Heart left ventricle (tissue), 16 donors: ENCODE measurements at regions not wholly inside any gene's neighbourhood (a gene's known extent, or its start where the extent isn't known, plus 50 kb on each side); places are given as distances from the start of the nearest gene placed in this dataset.

ENCODE experiments used
- ATAC-seq, 4 donors: fragments of 200-7000 bp; cut with Tn5 transposase; one replicate each; pipeline ENCODE4 v1.9.1; 2020 to 2022; ENCODE audit warnings: moderate library complexity in 4 of 4, mild to moderate bottlenecking in 3 of 4, moderate number of reproducible peaks in 1 of 4
- DNase-seq, 5 donors: peaks; one replicate each; pipeline ENCODE4 v3.0.0-alpha.2; 2020
- H3K27ac ChIP-seq, 12 donors: fragments of 200-600 bp; sonication (generic) in 4 of 12; one replicate each; pipeline versions ENCODE4 v1.5.0 to v1.8.0; 2016 to 2022; ENCODE audit warnings: mild to moderate bottlenecking in 2 of 12
- H3K27me3 ChIP-seq, 9 donors: fragments of 200-600 bp; sonication (generic) in 2 of 9; one replicate each; pipeline versions ENCODE4 v1.5.1 to v1.8.0; 2016 to 2022; ENCODE audit warnings: mild to moderate bottlenecking in 3 of 9
- H3K36me3 ChIP-seq, 9 donors: fragments of 200-600 bp; sonication (generic) in 2 of 9; one replicate each; pipeline versions ENCODE4 v1.5.0 to v1.8.0; 2018 to 2022; ENCODE audit warnings: mild to moderate bottlenecking in 2 of 9
- H3K4me1 ChIP-seq, 12 donors: fragments of 200-600 bp; sonication (generic) in 4 of 12; one replicate each; pipeline versions ENCODE4 v1.5.0 to v1.8.0; 2016 to 2022; ENCODE audit warnings: mild to moderate bottlenecking in 3 of 12
- H3K4me3 ChIP-seq, 12 donors: fragments of 200-600 bp; sonication (generic) in 4 of 12; one replicate each; pipeline versions ENCODE4 v1.5.0 to v1.8.0; 2017 to 2022; ENCODE audit warnings: mild to moderate bottlenecking in 9 of 12, moderate library complexity in 4 of 12
- H3K9me3 ChIP-seq, 12 donors: fragments of 200-600 bp; sonication (generic) in 4 of 12; one replicate each; pipeline versions ENCODE4 v1.5.0 to v1.8.0; 2016 to 2022; ENCODE audit warnings: mild to moderate bottlenecking in 1 of 12
- CTCF ChIP-seq, 12 donors: fragments of 200-600 bp; sonication (generic) in 4 of 12; IDR thresholded peaks; one replicate each; pipeline versions ENCODE4 v1.5.0 to v1.8.0; 2018 to 2022; ENCODE audit warnings: antibody characterized with exemption in 12 of 12, mild to moderate bottlenecking in 5 of 12
- POLR2A ChIP-seq, 2 donors: fragments of 450-650 bp; IDR thresholded peaks; one replicate each; pipeline ENCODE4 v1.6.1; 2017; ENCODE audit warnings: antibody characterized with exemption in 2 of 2, mild to moderate bottlenecking in 2 of 2, moderate library complexity in 2 of 2
- WGBS, 4 donors: extraction: QIAGEN DNeasy Blood & Tissue Kit in 2 of 4; methylation state at CpG; one replicate each; pipeline versions ENCODE4 v1.1.5 to v1.1.7; 2013 to 2018; 5-methylcytosine and 5-hydroxymethylcytosine counted together
- intact Hi-C, 10 donors: fragments of 100-400 bp; cut with DNase I; formaldehyde crosslinking; loops; one replicate each; pipeline versions ENCODE4 v1.11.1 to v1.14.2; 2022
- donor health status: ischemic (EF 13 %, LVEDD 7.1; RV severe dilation, severe dysfunction).
- donor health status: healthy with polysubstance abuse.
- donor health status: DM: no; HTN: yes; CAD: no.
- donor health status: DM: no; HTN: no; CAD: no.
- donor health status: ischemic (EF 25% LVEDD 6.9; RV normal size, moderate dysfunction).
- donor health status: ischemic (EF 25% LVEDD 5.7; RV mildly dilated, moderate dysfunction).
- donor health status: healthy.
- donor health status: DM: yes; HTN: yes; CAD: no.
- donor health status: ischemic (EF 35%, LVEDD 5.7; RV mildly dilated, moderate dysfunction).
- donor health status: nonischemic (EF 11% LVEDD 7.7; RV severe dilation, severe dysfunction).
- donor health status: DM: yes; HTN: yes; CAD: no.
- donor health status: PGD.
- donor health status: ischemic (EF 29% LVEDD 5.4; RV normal size, mild dysfunction).
- donor health status: nonischemic (EF 23%, LVEDD 6.1; RV moderate dilation, normal function).

GRCh38 chr1:118371612-118372011, 186.6 kb upstream of the SPAG17 start:
- no peak for TF ChIP-seq CTCF (IDR thresholded peaks at IDR 0.05)
- TF ChIP-seq POLR2A (IDR thresholded peaks at IDR 0.05) = no peak
- Histone ChIP-seq H3K27me3 (no peaks in the 10 kb centered on the region), H3K4me1 (no peaks in the 10 kb centered on the region), H3K36me3 (no peaks in the 10 kb centered on the region), H3K9me3 (peaks cover 0 to 72% (median 34%) of the 10 kb centered on the region in 12 donors), H3K4me3 (no peak overlapping the region), H3K27ac (no peak overlapping the region)
- intact Hi-C loops = no loop called here
- no peak for DNase-seq
- ATAC-seq = no peak

- ATAC-seq (no peak), DNase-seq (no peak)
- H3K9me3 ChIP-seq = peaks cover 0 to 79% (median 38%) of the 10 kb centered on the region in 12 donors
- H3K27ac ChIP-seq = no peak overlapping the region
- no peak overlapping the region for H3K4me3 ChIP-seq
- TF ChIP-seq CTCF (IDR thresholded peaks at IDR 0.05) (no peak), POLR2A (IDR thresholded peaks at IDR 0.05) (no peak)
- no peaks in the 10 kb centered on the region for H3K27me3 ChIP-seq
- intact Hi-C loops = no loop called here
- no peaks in the 10 kb centered on the region for H3K36me3 ChIP-seq
- no peaks in the 10 kb centered on the region for H3K4me1 ChIP-seq
Observed at GRCh38 chr1:118370861-118371260, 185.8 kb upstream of the SPAG17 start.

- TF ChIP-seq POLR2A (IDR thresholded peaks at IDR 0.05) (no peak), CTCF (IDR thresholded peaks at IDR 0.05) (no peak)
- peaks cover 0 to 83% (median 46%) of the 10 kb centered on the region in 12 donors for H3K9me3 ChIP-seq
- no peaks in the 10 kb centered on the region for H3K36me3 ChIP-seq
- no peaks in the 10 kb centered on the region for H3K4me1 ChIP-seq
- ATAC-seq (no peak), DNase-seq (no peak)
- 0% methylated on average over 1 of the region's 1 CpG for WGBS, 4 donors
- H3K4me3 ChIP-seq = no peak overlapping the region
- H3K27ac ChIP-seq = no peak overlapping the region
- intact Hi-C loops = no loop called here
- no peaks in the 10 kb centered on the region for H3K27me3 ChIP-seq
Observed at GRCh38 chr1:118366286-118366685, 181.3 kb upstream of the SPAG17 start.

- ATAC-seq (no peak), DNase-seq (no peak)
- H3K36me3 ChIP-seq = no peaks in the 10 kb centered on the region
- H3K9me3 ChIP-seq = peaks cover 0 to 71% (median 34%) of the 10 kb centered on the region in 12 donors
- no peaks in the 10 kb centered on the region for H3K27me3 ChIP-seq
- no peak overlapping the region for H3K27ac ChIP-seq
- TF ChIP-seq POLR2A (IDR thresholded peaks at IDR 0.05) (no peak), CTCF (IDR thresholded peaks at IDR 0.05) (no peak)
- WGBS, 4 donors = 73 to 86% (median 80%) methylated on average over 1 of the region's 1 CpG
- intact Hi-C loops = no loop called here
- H3K4me1 ChIP-seq = no peaks in the 10 kb centered on the region
- no peak overlapping the region for H3K4me3 ChIP-seq
Observed at GRCh38 chr1:118364882-118365281, 179.9 kb upstream of the SPAG17 start.
